ENCODE measurements at regions not wholly inside any gene's neighbourhood (a gene's known extent, or its start where the extent isn't known, plus 50 kb on each side); places are given as distances from the start of the nearest gene placed in this dataset.

DNA sequence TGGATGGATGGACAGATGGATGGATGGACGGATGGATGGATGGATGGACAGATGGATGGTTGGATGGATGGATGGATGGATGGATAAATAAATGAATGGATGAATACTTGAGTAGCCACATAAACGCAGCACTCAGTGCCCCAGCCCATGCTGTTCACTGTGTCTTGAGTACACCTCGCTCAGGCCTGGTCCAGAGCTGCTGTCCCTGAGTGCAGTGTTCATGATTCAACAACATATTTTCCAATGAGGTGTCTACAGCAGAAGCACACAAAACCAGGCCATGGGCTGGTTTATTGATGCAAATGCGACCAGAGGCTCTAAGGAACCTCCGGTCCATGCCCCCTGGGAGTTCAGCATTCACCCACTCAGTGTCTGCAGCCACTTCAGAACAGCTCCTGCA, 584.3 kb downstream of the BRD1 start:
- POLR2A ChIA-PET, result no interaction called here
- H3K27me3 Mint-ChIP-seq, result no peaks in the 10 kb centered on the region
- CTCF ChIA-PET, result no interaction called here
- no peak overlapping the region for H3K27ac Mint-ChIP-seq
- no peaks in the 10 kb centered on the region for H3K36me3 Mint-ChIP-seq (ENCODE audit: low read depth)
- no peaks in the 10 kb centered on the region for H3K9me3 Mint-ChIP-seq
- no peak overlapping the region for H3K4me3 Mint-ChIP-seq
- no peaks in the 10 kb centered on the region for H3K4me1 Mint-ChIP-seq
- DNase-seq, result no peak

DNA sequence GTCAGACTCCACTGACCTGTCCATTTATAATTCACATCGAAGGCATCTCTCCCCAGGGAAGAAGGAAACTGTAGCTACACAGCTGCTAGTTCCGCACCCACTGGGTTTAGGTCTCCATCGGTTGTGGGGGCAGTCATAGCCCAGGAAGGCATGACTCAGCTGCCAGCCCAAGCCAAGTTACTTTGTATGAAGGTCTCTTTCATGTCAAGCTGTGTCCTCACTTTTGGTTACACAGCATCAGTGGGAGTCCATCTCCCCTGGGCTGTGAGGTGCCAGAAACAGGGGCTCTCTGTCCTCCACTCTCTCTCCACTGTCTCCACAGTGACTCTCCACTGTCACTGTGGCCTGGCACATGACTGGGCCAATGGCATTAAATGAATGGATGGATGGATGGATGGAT, 585.2 kb downstream of the BRD1 start:
- POLR2A ChIA-PET, result no interaction called here
- no peak overlapping the region for H3K4me3 Mint-ChIP-seq
- H3K36me3 Mint-ChIP-seq (ENCODE audit: low read depth), result no peaks in the 10 kb centered on the region
- no peaks in the 10 kb centered on the region for H3K27me3 Mint-ChIP-seq
- CTCF ChIA-PET, result interaction anchor here (0.6 kb wide), 1 partner anchor 119 kb away, joined by 4 read pairs; no protein-coding TSS in a partner anchor
- no peak overlapping the region for H3K27ac Mint-ChIP-seq
- no peak for DNase-seq
- no peaks in the 10 kb centered on the region for H3K4me1 Mint-ChIP-seq
- H3K9me3 Mint-ChIP-seq, result no peaks in the 10 kb centered on the region

DNA sequence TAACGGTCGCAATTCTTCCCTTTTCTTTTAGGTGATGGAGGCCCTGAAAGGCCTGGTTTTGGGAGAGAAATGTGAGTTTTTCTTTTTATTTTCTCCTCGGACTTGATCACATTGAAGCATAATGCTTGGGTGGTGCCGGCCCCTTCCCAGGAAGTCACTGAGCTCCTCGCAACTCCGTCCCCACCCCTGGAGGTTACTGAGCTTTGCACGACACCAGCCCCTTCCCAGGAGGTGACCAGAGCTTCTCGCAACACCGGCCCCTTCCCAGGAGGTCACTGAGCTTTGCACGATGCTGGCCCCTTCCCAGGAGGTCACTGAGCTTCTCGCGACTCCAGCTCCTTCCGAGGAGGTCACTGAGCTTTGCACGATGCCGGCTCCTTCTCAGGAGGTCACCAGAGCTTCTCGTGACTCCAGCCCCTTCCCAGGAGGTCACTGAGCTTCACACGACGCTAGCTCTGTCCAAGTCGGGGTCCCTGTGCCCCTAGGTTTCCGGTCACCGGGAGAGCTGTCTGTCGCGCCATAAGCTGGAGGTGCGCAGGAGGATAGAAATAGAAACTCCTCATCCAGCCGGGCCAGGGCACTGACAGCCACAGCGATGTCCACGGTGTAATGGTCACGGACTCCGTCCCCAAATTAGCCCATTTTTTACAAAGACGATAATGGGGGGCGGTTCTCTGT, 586.4 kb downstream of the BRD1 start:
- H3K27ac Mint-ChIP-seq, result no peak overlapping the region
- DNase-seq, result no peak
- no peaks in the 10 kb centered on the region for H3K27me3 Mint-ChIP-seq
- no peaks in the 10 kb centered on the region for H3K4me1 Mint-ChIP-seq
- no peaks in the 10 kb centered on the region for H3K9me3 Mint-ChIP-seq
- H3K36me3 Mint-ChIP-seq (ENCODE audit: low read depth), result no peaks in the 10 kb centered on the region
- ChIA-PET POLR2A (no interaction called here), CTCF (no interaction called here)
- H3K4me3 Mint-ChIP-seq, result no peak overlapping the region

DNA sequence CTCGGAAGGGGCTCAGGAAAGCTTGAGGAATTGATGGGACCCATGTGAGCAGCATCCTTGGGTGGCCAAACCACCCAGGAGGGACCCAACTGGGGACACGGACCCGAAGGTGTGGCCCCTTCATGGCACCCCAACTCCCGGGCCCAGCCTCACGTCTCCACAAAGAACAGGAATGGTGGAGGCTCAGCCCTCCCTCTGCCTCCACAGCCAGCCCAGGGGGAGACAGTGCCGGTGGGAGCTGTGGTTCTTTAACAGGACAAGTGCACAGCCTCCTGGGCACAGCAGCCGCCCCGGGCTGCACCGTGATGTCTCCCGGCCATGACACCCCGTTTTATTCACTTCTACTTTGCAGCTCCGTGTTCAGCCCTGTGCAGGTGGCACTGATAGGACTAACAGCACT, 587.2 kb downstream of the BRD1 start:
- H3K27me3 Mint-ChIP-seq, result no peaks in the 10 kb centered on the region
- no peak overlapping the region for H3K4me3 Mint-ChIP-seq
- no peaks in the 10 kb centered on the region for H3K9me3 Mint-ChIP-seq
- no peak for DNase-seq
- POLR2A ChIA-PET, result no interaction called here
- CTCF ChIA-PET, result no interaction called here
- H3K4me1 Mint-ChIP-seq, result no peaks in the 10 kb centered on the region
- H3K27ac Mint-ChIP-seq, result no peak overlapping the region
- no peaks in the 10 kb centered on the region for H3K36me3 Mint-ChIP-seq (ENCODE audit: low read depth)

DNA sequence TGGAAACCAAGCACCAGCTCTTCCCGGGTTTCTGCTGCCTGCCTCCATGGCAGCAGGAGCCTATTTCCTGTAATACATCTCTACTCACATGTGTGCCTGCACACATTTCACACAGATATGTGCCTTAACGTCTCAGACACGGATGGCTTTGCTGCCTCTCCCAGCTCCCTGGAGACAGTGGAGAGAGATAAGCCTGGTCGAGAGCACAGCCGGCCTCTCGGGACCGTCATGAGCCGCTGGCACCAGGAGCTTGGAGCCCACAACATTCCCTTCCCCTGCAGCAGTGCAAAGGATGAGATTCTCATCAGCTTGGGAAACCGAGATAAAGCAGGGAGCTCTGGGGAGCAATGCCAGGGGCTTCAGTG, 587.7 kb downstream of the BRD1 start:
- Mint-ChIP-seq H3K9me3 (no peaks in the 10 kb centered on the region), H3K27me3 (no peaks in the 10 kb centered on the region), H3K27ac (no peak overlapping the region), H3K36me3 (ENCODE audit: low read depth) (no peaks in the 10 kb centered on the region), H3K4me1 (no peaks in the 10 kb centered on the region), H3K4me3 (no peak overlapping the region)
- ChIA-PET POLR2A (no interaction called here), CTCF (no interaction called here)
- DNase-seq, result no peak

DNA sequence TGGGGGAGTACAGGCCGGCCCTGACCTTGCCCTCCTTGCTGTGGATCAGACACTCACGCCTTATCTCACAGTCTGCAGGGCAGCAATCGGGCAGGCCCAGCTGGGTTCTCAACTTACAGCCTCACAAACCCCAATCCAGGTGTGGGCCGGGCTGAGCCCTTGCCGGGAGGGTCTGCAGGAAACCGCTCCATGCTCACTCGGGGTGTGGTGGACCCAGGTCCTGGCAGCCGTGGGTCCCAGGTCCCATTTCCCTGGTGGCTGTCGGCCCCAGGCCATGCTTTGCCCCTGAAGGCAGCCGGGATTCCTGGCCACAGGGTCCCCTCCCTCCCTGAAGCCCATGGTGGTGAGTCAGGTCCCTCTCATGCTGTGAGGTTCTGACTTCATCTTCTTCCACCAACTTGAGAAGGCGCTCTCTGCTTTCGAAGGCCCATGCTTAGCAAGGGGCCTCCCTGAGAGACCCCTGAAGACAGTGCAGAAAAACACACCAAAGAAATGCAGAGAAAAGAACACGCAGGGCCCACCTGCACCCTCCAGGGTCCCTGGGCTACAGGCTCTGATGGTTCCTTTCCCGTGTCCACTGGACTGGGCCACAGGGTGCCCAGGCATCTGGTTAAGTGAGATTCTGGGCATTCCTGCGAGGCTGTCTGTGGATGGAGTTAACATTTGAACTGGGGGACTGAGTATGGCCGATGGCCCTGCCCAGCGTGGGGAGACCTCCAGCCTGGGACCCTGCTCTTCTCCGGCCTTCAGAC, 588.2 kb downstream of the BRD1 start:
- Mint-ChIP-seq H3K27me3 (no peaks in the 10 kb centered on the region), H3K9me3 (no peaks in the 10 kb centered on the region), H3K4me1 (no peaks in the 10 kb centered on the region), H3K27ac (no peak overlapping the region), H3K4me3 (no peak overlapping the region), H3K36me3 (ENCODE audit: low read depth) (no peaks in the 10 kb centered on the region)
- CTCF ChIA-PET, result no interaction called here
- POLR2A ChIA-PET, result no interaction called here
- DNase-seq, result no peak

DNA sequence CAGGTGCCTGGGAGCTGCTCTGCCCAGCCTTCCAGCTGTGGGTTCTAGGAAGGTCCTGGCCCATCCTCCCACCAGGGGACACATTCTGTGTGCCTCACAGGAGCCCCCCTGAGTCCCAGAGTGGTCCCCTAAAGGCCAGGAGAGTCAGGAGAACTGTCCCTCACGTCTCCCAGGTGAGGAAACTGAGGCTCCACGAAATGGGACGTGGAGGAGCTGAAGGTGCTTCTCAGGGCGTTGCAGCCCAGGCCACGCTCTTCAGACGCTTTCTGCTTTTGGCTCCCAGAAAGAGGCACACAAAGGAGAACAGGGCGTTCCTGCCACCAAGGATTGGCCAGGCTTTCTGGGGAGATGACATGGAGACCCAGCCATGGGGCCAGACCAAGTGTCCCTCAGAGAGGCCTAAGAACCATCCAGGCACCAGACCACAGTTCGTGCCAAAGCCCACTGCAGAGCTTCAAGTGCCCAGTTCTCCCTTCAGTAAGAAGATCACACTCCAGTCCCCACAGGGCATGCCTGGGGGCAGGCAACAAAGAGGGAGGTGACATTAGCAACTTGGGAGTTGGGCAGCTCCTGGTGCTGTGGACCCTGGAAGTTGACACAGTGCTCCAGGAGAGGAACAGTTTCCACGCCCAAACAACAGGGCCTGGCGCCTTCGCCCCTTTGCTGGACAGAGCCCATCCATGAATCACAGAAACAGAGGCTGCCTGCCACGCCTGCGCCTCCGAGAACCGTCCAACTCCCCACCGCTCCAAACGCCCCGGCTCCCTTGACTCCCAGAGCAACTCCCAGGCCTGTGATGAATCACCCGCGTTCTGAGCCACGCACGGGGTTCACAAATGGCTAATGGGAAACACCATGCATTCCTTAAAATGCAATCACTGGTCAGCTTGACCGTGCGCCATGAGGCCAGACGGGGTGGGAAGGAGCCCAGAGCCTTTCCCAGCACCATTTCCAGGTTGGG, 589.2 kb downstream of the BRD1 start:
- no peak for DNase-seq
- Mint-ChIP-seq H3K4me1 (no peaks in the 10 kb centered on the region), H3K9me3 (no peaks in the 10 kb centered on the region), H3K36me3 (ENCODE audit: low read depth) (no peaks in the 10 kb centered on the region), H3K4me3 (no peak overlapping the region), H3K27ac (no peak overlapping the region), H3K27me3 (no peaks in the 10 kb centered on the region)
- CTCF ChIA-PET, result no interaction called here
- POLR2A ChIA-PET, result no interaction called here

DNA sequence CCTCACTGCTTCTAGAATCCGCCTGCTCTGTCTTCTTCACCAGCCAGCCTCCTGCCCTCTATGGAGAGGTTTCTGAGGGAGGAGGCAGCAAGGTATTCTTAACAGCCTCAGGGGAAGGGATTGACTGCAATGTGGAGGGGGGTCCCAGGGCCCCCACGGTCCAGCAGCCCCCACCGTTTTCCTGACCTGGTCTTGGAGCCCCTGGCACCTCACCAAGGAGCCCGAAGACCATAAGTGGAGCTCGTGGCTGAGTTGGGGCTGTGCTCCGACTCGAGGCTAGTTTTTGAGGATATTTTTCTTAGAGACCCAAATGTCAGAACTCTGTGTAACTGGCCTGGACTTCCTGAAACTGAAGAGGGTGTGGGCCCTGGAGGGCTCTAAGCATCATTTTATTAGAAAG, 590.0 kb downstream of the BRD1 start:
- no peaks in the 10 kb centered on the region for H3K4me1 Mint-ChIP-seq
- DNase-seq, result no peak
- no peaks in the 10 kb centered on the region for H3K9me3 Mint-ChIP-seq
- H3K27me3 Mint-ChIP-seq, result no peaks in the 10 kb centered on the region
- H3K4me3 Mint-ChIP-seq, result no peak overlapping the region
- ChIA-PET CTCF (interaction anchor here (0.5 kb wide), 1 partner anchor 520 kb away, joined by 5 read pairs; no protein-coding TSS in a partner anchor), POLR2A (no interaction called here)
- no peaks in the 10 kb centered on the region for H3K36me3 Mint-ChIP-seq (ENCODE audit: low read depth)
- no peak overlapping the region for H3K27ac Mint-ChIP-seq

DNA sequence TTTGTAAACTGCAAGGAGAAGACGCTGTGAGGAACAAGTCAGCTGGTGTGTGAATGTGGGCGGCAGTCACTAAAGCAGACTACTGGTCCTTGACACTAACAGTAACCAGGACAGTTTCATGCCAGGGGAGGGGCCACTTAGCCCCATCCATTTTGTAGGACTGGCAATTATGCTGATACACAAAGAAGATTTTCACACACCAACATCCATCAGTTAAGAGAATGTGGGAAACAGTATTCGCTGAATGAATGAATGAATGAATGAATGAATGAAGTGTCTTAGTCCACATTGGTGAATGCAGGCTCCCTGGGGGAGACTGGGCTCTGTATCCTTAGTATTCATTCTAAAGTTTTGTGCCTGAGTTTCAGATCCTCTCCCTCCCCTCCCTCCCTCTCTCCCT, 590.4 kb downstream of the BRD1 start:
- Mint-ChIP-seq H3K36me3 (ENCODE audit: low read depth) (no peaks in the 10 kb centered on the region), H3K9me3 (no peaks in the 10 kb centered on the region), H3K4me3 (no peak overlapping the region), H3K27me3 (no peaks in the 10 kb centered on the region), H3K27ac (no peak overlapping the region), H3K4me1 (no peaks in the 10 kb centered on the region)
- CTCF ChIA-PET, result interaction anchor here (0.5 kb wide), 1 partner anchor 520 kb away, joined by 5 read pairs; no protein-coding TSS in a partner anchor
- POLR2A ChIA-PET, result no interaction called here
- DNase-seq, result no peak

DNA sequence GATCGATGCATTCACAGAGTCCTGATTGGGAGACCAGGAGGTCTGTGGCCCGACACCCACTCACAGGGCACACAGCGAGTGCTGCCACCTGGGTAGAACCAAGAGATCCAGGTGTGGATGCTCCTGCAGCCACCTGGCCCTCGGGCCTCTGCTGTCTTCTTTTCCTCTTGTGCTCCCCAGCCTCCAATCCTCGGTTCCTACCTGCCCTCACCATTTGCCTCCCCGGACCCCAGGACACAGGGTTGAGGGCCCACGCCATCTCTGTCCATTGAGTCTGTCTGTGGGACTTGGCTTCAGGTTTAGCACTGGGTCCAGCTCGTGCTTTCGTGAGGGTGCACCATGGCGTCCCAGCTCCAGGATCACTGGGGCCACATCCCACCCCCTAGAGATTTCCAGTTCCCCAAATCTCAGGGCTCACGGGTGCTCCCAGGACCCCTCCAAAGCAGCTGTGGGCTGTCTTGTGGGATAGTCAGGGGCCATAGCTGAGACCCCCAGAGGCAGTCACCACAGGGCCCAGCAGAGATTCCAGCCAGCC, 591.1 kb downstream of the BRD1 start:
- Mint-ChIP-seq H3K36me3 (ENCODE audit: low read depth) (no peaks in the 10 kb centered on the region), H3K27me3 (no peaks in the 10 kb centered on the region), H3K9me3 (no peaks in the 10 kb centered on the region), H3K4me1 (no peaks in the 10 kb centered on the region), H3K4me3 (no peak overlapping the region), H3K27ac (no peak overlapping the region)
- ChIA-PET POLR2A (no interaction called here), CTCF (no interaction called here)
- DNase-seq, result no peak

DNA sequence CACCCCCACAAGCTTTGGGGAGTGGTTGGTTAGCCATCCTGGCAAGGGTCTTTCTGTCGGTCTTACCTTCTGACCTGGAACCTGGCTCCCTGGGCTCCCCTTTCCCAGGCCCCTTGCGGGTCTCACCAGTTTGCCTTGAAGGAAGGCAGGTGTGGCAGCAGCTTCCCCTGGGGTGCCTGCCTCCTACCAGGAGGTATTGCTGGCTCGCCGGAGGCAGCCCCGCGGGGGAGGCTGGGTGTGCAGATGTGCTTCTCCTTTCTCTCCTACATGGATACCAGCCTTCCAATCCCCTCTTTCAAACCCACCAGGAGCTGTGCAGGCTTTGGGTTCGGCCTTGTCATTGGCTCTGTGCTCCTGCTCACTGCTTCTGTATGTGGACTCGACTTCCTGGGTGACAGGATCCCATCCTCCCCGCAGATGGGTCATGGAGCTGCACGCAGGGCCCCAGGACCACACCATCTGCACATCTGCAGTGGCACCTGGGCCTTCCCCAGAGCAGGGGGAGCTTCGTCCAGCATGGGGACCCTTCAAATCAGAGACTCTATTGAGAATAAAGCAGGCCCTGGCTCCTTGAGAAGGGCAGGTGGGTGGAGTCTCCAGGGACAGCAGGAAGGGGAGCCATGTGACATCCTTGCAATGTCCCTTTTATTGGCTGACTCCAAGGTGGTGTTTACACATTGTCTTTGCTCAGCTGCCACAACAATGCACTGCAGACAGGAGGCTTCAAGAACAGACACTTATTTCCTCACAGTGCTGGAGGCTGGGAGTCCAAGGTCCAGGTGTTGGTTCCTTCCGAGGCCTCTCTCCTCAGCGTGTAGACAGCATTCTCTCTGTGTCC, 592.0 kb downstream of the BRD1 start:
- no peaks in the 10 kb centered on the region for H3K4me1 Mint-ChIP-seq
- no peak overlapping the region for H3K27ac Mint-ChIP-seq
- ChIA-PET CTCF (no interaction called here), POLR2A (no interaction called here)
- H3K36me3 Mint-ChIP-seq (ENCODE audit: low read depth), result no peaks in the 10 kb centered on the region
- H3K9me3 Mint-ChIP-seq, result no peaks in the 10 kb centered on the region
- H3K27me3 Mint-ChIP-seq, result no peaks in the 10 kb centered on the region
- H3K4me3 Mint-ChIP-seq, result no peak overlapping the region
- DNase-seq, result no peak

DNA sequence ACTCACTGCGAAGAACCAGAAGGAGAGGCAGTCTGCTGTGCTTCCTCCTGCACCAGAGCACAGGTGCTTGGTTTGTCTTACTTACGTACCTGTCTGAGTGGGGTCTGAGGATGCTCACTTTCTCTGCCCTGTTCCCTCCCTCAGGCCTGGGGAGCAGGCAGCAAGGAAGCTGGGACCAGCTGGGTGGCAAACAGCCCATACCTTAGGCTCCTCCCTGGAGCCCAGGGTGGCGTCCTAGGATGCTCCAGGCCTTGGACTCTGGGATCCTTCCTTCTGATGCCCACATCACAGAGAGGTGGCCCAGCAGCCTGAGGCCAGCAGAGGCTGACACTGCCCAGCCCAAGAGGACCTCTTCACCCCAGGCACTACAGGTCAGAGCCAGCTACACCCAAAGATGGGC, 593.2 kb downstream of the BRD1 start:
- Mint-ChIP-seq H3K4me3 (no peak overlapping the region), H3K9me3 (no peaks in the 10 kb centered on the region), H3K4me1 (no peaks in the 10 kb centered on the region), H3K27me3 (no peaks in the 10 kb centered on the region), H3K36me3 (ENCODE audit: low read depth) (no peaks in the 10 kb centered on the region), H3K27ac (no peak overlapping the region)
- ChIA-PET CTCF (no interaction called here), POLR2A (no interaction called here)
- no peak for DNase-seq

Data from activated CD4-positive, alpha-beta T cell treated with anti-CD3 and anti-CD28 coated beads, Interleukin-2, amount 10 ng/mL, durations not matched to agents 7 days and 5 days (primary cell).